ENCODE measurements at regions not wholly inside any gene's neighbourhood (a gene's known extent, or its start where the extent isn't known, plus 50 kb on each side); places are given as distances from the start of the nearest gene placed in this dataset.

DNA sequence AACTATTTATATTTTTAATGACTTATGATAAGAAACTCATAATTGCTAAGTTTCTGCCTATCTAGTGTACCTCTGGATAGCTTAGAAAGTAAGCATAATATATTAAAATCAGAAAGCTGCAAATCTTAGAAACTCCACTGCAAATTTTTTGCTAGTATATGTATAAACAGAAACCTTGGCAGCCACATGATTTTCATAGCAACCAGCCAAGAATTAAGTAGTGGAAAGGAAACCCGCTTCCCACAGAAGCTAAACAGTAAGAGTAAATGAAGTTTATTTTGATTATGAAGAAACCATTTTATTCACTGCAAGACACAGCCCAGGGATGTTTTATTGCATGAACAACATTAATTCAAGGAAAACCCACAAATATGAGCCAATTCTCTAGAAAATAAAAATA is 872.5 kb upstream of the ADGRL3 start:
- TF ChIP-seq CTCF (conservative IDR thresholded peaks at IDR 0.05; ENCODE audit: low read length): no peak
- no peak for TF ChIP-seq EZH2phosphoT487 (IDR thresholded peaks at IDR 0.05; ENCODE audit: borderline replicate concordance)
